Uterus (tissue), 2 donors: ENCODE measurements at regions not wholly inside any gene's neighbourhood (a gene's known extent, or its start where the extent isn't known, plus 50 kb on each side); places are given as distances from the start of the nearest gene placed in this dataset.

Source experiments
- POLR2A ChIP-seq, 2 donors: fragments of 450-650 bp; IDR thresholded peaks; one replicate each; pipeline ENCODE4 v1.6.1; 2016; ENCODE audit warnings: antibody characterized with exemption in 2 of 2, mild to moderate bottlenecking in 1 of 2, moderate library complexity in 1 of 2
- TF ChIP-seq, protein P1 (sequence below), 4 experiments: fragments of 200-600 bp in 2 of 4; fragments of 450-650 bp in 2 of 4; sonication (generic) in 2 of 4; IDR thresholded peaks; one replicate each; pipeline ENCODE4 v1.5.1; 2016 to 2019; ENCODE audit warnings: antibody characterized with exemption in 4 of 4, mild to moderate bottlenecking in 2 of 4, moderate library complexity in 1 of 4

DNA sequence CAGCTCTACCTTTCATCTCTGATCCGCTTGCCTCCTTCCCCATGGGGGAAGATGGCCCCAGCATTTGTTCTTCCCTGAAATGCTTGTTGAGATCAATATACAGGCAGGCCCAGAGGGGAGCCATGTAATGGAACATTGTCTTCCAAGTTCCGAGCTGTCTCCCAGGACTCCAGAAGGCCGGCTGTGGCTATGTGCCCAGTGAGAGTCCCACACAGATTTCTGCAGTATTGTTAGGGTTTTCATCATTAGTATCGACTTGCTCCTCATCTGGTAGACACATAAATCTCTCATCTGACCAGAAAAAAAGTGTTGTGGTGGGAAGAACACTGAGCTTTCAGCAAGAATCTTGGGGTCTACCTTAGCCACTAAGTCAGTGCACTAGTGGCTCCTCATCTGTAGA is 163.4 kb downstream of the TRIM29 start:
- TF ChIP-seq, protein P1, sequence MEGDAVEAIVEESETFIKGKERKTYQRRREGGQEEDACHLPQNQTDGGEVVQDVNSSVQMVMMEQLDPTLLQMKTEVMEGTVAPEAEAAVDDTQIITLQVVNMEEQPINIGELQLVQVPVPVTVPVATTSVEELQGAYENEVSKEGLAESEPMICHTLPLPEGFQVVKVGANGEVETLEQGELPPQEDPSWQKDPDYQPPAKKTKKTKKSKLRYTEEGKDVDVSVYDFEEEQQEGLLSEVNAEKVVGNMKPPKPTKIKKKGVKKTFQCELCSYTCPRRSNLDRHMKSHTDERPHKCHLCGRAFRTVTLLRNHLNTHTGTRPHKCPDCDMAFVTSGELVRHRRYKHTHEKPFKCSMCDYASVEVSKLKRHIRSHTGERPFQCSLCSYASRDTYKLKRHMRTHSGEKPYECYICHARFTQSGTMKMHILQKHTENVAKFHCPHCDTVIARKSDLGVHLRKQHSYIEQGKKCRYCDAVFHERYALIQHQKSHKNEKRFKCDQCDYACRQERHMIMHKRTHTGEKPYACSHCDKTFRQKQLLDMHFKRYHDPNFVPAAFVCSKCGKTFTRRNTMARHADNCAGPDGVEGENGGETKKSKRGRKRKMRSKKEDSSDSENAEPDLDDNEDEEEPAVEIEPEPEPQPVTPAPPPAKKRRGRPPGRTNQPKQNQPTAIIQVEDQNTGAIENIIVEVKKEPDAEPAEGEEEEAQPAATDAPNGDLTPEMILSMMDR (IDR thresholded peaks at IDR 0.05) = no peak
- TF ChIP-seq POLR2A (IDR thresholded peaks at IDR 0.05) = no peak
